CD4-positive, alpha-beta T cell (primary cell): ENCODE measurements at regions not wholly inside any gene's neighbourhood (a gene's known extent, or its start where the extent isn't known, plus 50 kb on each side); places are given as distances from the start of the nearest gene placed in this dataset.

Experiments used
- ATAC-seq: fragments of 200-7000 bp; cut with Tn5 transposase; one replicate; pipeline ENCODE4 v1.10.0; 2022; ENCODE audit warnings: mild to moderate bottlenecking; ENCODE audit not compliant: poor library complexity
- CTCF ChIA-PET: fragments of 350-600 bp; sonication (Branson Sonifier 250); formaldehyde crosslinking; loops from one replicate; lab custom pipeline; 2021; ENCODE audit warnings: antibody characterized with exemption, inconsistent platforms; lab: Charles Lee
- POLR2A ChIA-PET: fragments of 350-600 bp; sonication (Branson Sonifier 250); formaldehyde crosslinking; loops from one replicate; lab custom pipeline; 2021; ENCODE audit warnings: antibody characterized with exemption, inconsistent platforms; lab: Charles Lee
- DNase-seq, 14 experiments: peaks; one replicate each; pipeline ENCODE4 v3.0.0-alpha.2; 2013 to 2020; ENCODE audit warnings: mixed read lengths in 2 of 14
- H3K27ac ChIP-seq, 2 donors: one replicate each; pipeline versions ENCODE4 v1.5.1 to v1.7.0; 2013; ENCODE audit warnings: low read length in 2 of 2, low read depth in 1 of 2, mild to moderate bottlenecking in 1 of 2
- H3K27me3 ChIP-seq, 2 experiments: 1 replicate in 1 of 2; 2 replicates in 1 of 2; pipeline versions ENCODE4 v1.6.1 to v1.7.0; 2013; ENCODE audit warnings: low read length in 2 of 2, control low read depth in 1 of 2, mild to moderate bottlenecking in 1 of 2, moderate library complexity in 1 of 2; ENCODE audit not compliant: insufficient read depth in 2 of 2, control insufficient read depth in 1 of 2
- H3K36me3 ChIP-seq: one replicate; pipeline ENCODE4 v1.6.1; 2013; ENCODE audit warnings: low read length, control low read depth; ENCODE audit not compliant: insufficient read depth
- H3K4me1 ChIP-seq: one replicate; pipeline ENCODE4 v1.6.1; 2013; ENCODE audit warnings: low read length, control low read depth; ENCODE audit not compliant: insufficient read depth
- H3K4me3 ChIP-seq: one replicate; pipeline ENCODE4 v1.5.1; 2013; ENCODE audit warnings: mild to moderate bottlenecking, low read length, moderate library complexity
- H3K9me3 ChIP-seq, 2 experiments: 1 replicate in 1 of 2; 2 replicates in 1 of 2; pipeline versions ENCODE4 v1.6.1 to v1.7.0; 2013; ENCODE audit warnings: low read length in 2 of 2, mild to moderate bottlenecking in 2 of 2, control low read depth in 1 of 2, moderate library complexity in 1 of 2; ENCODE audit not compliant: control insufficient read depth in 1 of 2, insufficient read depth in 1 of 2
- H3K27ac Mint-ChIP-seq: one replicate; pipeline ENCODE4 v1.8.0; 2020; ENCODE audit warnings: mixed read lengths
- H3K27me3 Mint-ChIP-seq: one replicate; pipeline ENCODE4 v1.8.0; 2021; ENCODE audit warnings: mixed read lengths
- H3K36me3 Mint-ChIP-seq: one replicate; pipeline ENCODE4 v1.8.0; 2021; ENCODE audit warnings: low read depth, mixed read lengths
- H3K4me1 Mint-ChIP-seq: one replicate; pipeline ENCODE4 v1.8.0; 2021; ENCODE audit warnings: low read depth, mixed read lengths
- H3K4me3 Mint-ChIP-seq: one replicate; pipeline ENCODE4 v1.8.0; 2020; ENCODE audit warnings: mild to moderate bottlenecking, mixed read lengths
- H3K9me3 Mint-ChIP-seq: one replicate; pipeline ENCODE4 v1.8.0; 2020; ENCODE audit warnings: mixed read lengths
- CTCF ChIP-seq: fragments of 200-600 bp; IDR thresholded peaks from one replicate; pipeline ENCODE4 v1.8.0; 2022; ENCODE audit warnings: antibody characterized with exemption, mild to moderate bottlenecking
- intact Hi-C, 2 experiments: fragments of 100-400 bp; cut with DNase I in 1 of 2; cut with micrococcal nuclease in 1 of 2; formaldehyde crosslinking; loops; one replicate each; pipeline versions ENCODE4 v1.15.1 to v1.9.0; 2023 to 2025; cut with DNase I, micrococcal nuclease

- Mint-ChIP-seq H3K4me1 (no peaks in the 10 kb centered on the region), H3K27ac (no peak overlapping the region), H3K4me3 (no peak overlapping the region), H3K27me3 (no peaks in the 10 kb centered on the region), H3K36me3 (no peaks in the 10 kb centered on the region), H3K9me3 (no peaks in the 10 kb centered on the region)
- H3K36me3 ChIP-seq: no peaks in the 10 kb centered on the region
- ChIA-PET CTCF (no interaction called here), POLR2A (no interaction called here)
- no peak for TF ChIP-seq CTCF
- no peaks in the 10 kb centered on the region for H3K9me3 ChIP-seq
- intact Hi-C loops: no loop called here
- DNase-seq: no peak
- no peak overlapping the region for H3K27ac ChIP-seq
- no peaks in the 10 kb centered on the region for H3K27me3 ChIP-seq
- H3K4me3 ChIP-seq: no peak overlapping the region
- no peaks in the 10 kb centered on the region for H3K4me1 ChIP-seq
- no peak for ATAC-seq
Observed at GRCh38 chr6:126112171-126112632, 125.9 kb downstream of the TRMT11 start.

GRCh38 chr6:126113261-126113660 lies 126.9 kb downstream of the TRMT11 start:
- intact Hi-C loops: no loop called here
- ChIA-PET POLR2A (no interaction called here), CTCF (no interaction called here)
- no peaks in the 10 kb centered on the region for H3K27me3 ChIP-seq
- ATAC-seq (no peak), DNase-seq (no peak)
- no peaks in the 10 kb centered on the region for H3K27me3 Mint-ChIP-seq
- H3K27ac Mint-ChIP-seq: no peak overlapping the region
- H3K27ac ChIP-seq: no peak overlapping the region
- H3K9me3 ChIP-seq: no peaks in the 10 kb centered on the region
- no peak overlapping the region for H3K4me3 Mint-ChIP-seq
- no peaks in the 10 kb centered on the region for H3K36me3 ChIP-seq
- TF ChIP-seq CTCF: no peak
- H3K4me1 ChIP-seq: no peaks in the 10 kb centered on the region
- no peak overlapping the region for H3K4me3 ChIP-seq
- no peaks in the 10 kb centered on the region for H3K4me1 Mint-ChIP-seq
- H3K36me3 Mint-ChIP-seq: no peaks in the 10 kb centered on the region
- no peaks in the 10 kb centered on the region for H3K9me3 Mint-ChIP-seq

GRCh38 chr6:126117251-126117650 lies 130.9 kb downstream of the TRMT11 start:
- Histone ChIP-seq H3K27ac (no peak overlapping the region), H3K4me3 (no peak overlapping the region), H3K36me3 (no peaks in the 10 kb centered on the region), H3K9me3 (no peaks in the 10 kb centered on the region), H3K27me3 (no peaks in the 10 kb centered on the region), H3K4me1 (no peaks in the 10 kb centered on the region)
- Mint-ChIP-seq H3K4me3 (no peak overlapping the region), H3K27ac (no peak overlapping the region), H3K4me1 (no peaks in the 10 kb centered on the region), H3K9me3 (no peaks in the 10 kb centered on the region), H3K27me3 (no peaks in the 10 kb centered on the region), H3K36me3 (no peaks in the 10 kb centered on the region)
- POLR2A ChIA-PET: no interaction called here
- no peak for TF ChIP-seq CTCF
- CTCF ChIA-PET: no interaction called here
- intact Hi-C loops: no loop called here
- no peak for DNase-seq
- no peak for ATAC-seq
